Tibial artery (tissue), 4 donors: ENCODE measurements at regions not wholly inside any gene's neighbourhood (a gene's known extent, or its start where the extent isn't known, plus 50 kb on each side); places are given as distances from the start of the nearest gene placed in this dataset.

Experiments
- DNase-seq, 2 donors: peaks; one replicate each; pipeline ENCODE4 v3.0.0-alpha.2; 2019
- H3K27ac ChIP-seq, 2 donors: fragments of 200-600 bp; sonication (generic) in 1 of 2; 1 replicate in 1 of 2; 2 replicates in 1 of 2; pipeline ENCODE4 v1.5.1; 2018 to 2019; ENCODE audit warnings: mild to moderate bottlenecking in 1 of 2
- H3K27me3 ChIP-seq, 2 donors: fragments of 200-600 bp; sonication (generic) in 1 of 2; one replicate each; pipeline versions ENCODE4 v1.5.1 to v1.6.0; 2016 to 2019
- H3K36me3 ChIP-seq, 3 donors: fragments of 200-600 bp; sonication (generic) in 2 of 3; one replicate each; pipeline ENCODE4 v1.5.1; 2016 to 2019; ENCODE audit warnings: mild to moderate bottlenecking in 2 of 3
- H3K4me1 ChIP-seq, 4 donors: fragments of 200-600 bp; sonication (generic) in 2 of 4; 1 replicate in 3 of 4; 2 replicates in 1 of 4; pipeline ENCODE4 v1.5.1; 2016 to 2019
- H3K4me3 ChIP-seq, 2 donors: fragments of 200-600 bp; sonication (generic) in 1 of 2; 1 replicate in 1 of 2; 2 replicates in 1 of 2; pipeline ENCODE4 v1.5.1; 2018 to 2019; ENCODE audit warnings: mild to moderate bottlenecking in 2 of 2
- H3K9me3 ChIP-seq, 3 donors: fragments of 200-600 bp; sonication (generic) in 1 of 3; one replicate each; pipeline ENCODE4 v1.5.1; 2016 to 2019
- intact Hi-C: fragments of 100-400 bp; cut with DNase I; formaldehyde crosslinking; loops from one replicate; pipeline ENCODE4 v1.15.0; 2023; ENCODE audit warnings: low total_unique reads
- TF ChIP-seq, protein P1 (sequence below), 2 experiments: fragments of 200-600 bp in 1 of 2; fragments of 450-650 bp in 1 of 2; IDR thresholded peaks; one replicate each; pipeline ENCODE4 v1.5.1; 2017 to 2019; ENCODE audit warnings: antibody characterized with exemption in 2 of 2, mild to moderate bottlenecking in 1 of 2, moderate library complexity in 1 of 2

DNA sequence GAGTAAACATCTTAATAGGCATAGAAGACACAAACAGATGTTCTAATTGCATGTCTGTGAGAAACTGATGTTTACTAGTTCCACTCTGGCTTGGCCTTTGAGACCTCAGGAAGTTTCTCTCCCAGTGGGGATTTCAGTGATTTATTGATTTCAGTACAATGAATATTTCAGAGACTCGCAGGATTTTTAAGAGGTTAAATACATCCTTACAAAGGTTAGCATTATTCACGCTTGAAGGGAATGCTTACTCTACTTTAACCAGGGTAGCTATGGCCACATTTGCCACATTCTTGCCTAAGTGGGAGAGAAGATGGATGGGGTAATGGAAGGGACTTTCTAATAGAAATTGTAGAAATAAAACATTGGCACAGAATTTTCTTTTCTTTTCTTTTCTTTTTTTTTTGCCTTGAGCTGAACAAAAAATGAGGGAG, 480.1 kb downstream of the SPRY1 start:
- Histone ChIP-seq H3K4me3 (no peak overlapping the region), H3K27ac (no peak overlapping the region), H3K27me3 (no peaks in the 10 kb centered on the region), H3K9me3 (no peaks in the 10 kb centered on the region), H3K36me3 (no peaks in the 10 kb centered on the region), H3K4me1 (peaks cover 0 to 16% (median 0%) of the 10 kb centered on the region in 4 donors)
- DNase-seq, result no peak
- TF ChIP-seq, protein P1, sequence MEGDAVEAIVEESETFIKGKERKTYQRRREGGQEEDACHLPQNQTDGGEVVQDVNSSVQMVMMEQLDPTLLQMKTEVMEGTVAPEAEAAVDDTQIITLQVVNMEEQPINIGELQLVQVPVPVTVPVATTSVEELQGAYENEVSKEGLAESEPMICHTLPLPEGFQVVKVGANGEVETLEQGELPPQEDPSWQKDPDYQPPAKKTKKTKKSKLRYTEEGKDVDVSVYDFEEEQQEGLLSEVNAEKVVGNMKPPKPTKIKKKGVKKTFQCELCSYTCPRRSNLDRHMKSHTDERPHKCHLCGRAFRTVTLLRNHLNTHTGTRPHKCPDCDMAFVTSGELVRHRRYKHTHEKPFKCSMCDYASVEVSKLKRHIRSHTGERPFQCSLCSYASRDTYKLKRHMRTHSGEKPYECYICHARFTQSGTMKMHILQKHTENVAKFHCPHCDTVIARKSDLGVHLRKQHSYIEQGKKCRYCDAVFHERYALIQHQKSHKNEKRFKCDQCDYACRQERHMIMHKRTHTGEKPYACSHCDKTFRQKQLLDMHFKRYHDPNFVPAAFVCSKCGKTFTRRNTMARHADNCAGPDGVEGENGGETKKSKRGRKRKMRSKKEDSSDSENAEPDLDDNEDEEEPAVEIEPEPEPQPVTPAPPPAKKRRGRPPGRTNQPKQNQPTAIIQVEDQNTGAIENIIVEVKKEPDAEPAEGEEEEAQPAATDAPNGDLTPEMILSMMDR (IDR thresholded peaks at IDR 0.05), result no peak
- intact Hi-C loops, result no loop called here

DNA sequence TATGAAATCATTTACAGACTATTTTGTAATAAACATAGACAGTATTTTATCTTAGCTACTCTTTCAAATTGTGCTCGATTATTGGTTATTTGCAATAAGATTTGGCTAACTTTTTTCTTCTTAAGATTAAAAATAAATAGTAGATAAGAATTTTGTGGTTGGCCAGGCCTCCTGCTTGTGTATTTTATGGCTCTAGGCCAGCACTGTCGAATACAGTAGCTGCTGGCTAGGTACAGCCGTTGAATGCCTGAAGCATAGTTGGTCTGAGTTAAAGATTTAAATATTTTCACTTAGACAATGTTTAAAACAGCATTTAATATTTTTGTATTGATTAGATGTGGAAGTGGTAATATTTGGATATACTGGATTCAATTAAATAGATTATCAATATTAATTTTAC, 481.0 kb downstream of the SPRY1 start:
- H3K27ac ChIP-seq, result no peak overlapping the region
- H3K4me1 ChIP-seq, result peaks cover 0 to 15% (median 0%) of the 10 kb centered on the region in 4 donors
- no peak for DNase-seq
- intact Hi-C loops, result no loop called here
- H3K27me3 ChIP-seq, result no peaks in the 10 kb centered on the region
- no peaks in the 10 kb centered on the region for H3K9me3 ChIP-seq
- H3K36me3 ChIP-seq, result no peaks in the 10 kb centered on the region
- TF ChIP-seq, protein P1 (IDR thresholded peaks at IDR 0.05), result no peak
- no peak overlapping the region for H3K4me3 ChIP-seq

DNA sequence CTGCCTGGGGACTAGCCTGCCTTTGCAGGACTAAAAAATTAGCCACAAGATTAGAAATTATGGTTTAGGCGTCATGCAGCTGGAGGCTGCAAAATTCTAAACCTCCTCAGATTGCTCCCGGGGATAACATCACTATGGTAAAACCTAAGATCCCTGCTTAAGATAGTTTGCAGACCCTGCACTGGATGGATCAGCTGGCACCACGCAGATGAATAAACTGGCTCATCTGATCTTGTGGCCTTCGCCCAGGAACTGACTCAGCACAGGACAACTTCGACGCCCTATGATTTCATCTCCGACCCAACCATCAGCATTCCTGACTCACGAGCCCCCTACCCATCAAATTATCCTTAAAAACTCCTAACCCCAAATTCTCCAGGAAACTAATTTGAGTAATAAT, 482.4 kb downstream of the SPRY1 start:
- intact Hi-C loops, result no loop called here
- no peak for DNase-seq
- no peak overlapping the region for H3K4me3 ChIP-seq
- no peaks in the 10 kb centered on the region for H3K36me3 ChIP-seq
- H3K27ac ChIP-seq, result no peak overlapping the region
- TF ChIP-seq, protein P1 (IDR thresholded peaks at IDR 0.05), result no peak
- peaks cover 0 to 15% (median 0%) of the 10 kb centered on the region in 4 donors for H3K4me1 ChIP-seq
- H3K9me3 ChIP-seq, result no peaks in the 10 kb centered on the region
- no peaks in the 10 kb centered on the region for H3K27me3 ChIP-seq

DNA sequence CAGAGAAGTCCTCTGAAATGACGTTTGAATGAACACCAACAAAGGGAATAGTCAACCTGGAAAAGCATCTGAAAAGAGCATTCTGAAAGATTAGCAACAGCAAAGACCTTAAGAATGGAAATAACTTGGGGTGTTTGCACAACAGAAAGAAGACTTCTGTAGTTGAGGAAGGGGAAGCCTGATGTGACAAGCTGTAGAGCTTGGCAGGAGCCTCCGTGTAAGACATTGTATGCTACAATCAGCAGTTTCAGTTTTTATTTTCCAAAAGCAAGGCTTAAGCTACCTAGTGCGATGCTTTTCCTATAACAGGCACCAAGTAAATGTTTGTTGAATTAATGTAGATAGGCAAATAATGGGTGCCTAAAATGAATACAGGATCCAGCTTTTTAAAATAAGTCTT, 484.0 kb downstream of the SPRY1 start:
- Histone ChIP-seq H3K27me3 (no peaks in the 10 kb centered on the region), H3K4me1 (peaks cover 0 to 15% (median 0%) of the 10 kb centered on the region in 4 donors), H3K36me3 (no peaks in the 10 kb centered on the region), H3K4me3 (no peak overlapping the region), H3K9me3 (no peaks in the 10 kb centered on the region), H3K27ac (no peak overlapping the region)
- TF ChIP-seq, protein P1 (IDR thresholded peaks at IDR 0.05), result no peak
- DNase-seq, result no peak
- intact Hi-C loops, result no loop called here

DNA sequence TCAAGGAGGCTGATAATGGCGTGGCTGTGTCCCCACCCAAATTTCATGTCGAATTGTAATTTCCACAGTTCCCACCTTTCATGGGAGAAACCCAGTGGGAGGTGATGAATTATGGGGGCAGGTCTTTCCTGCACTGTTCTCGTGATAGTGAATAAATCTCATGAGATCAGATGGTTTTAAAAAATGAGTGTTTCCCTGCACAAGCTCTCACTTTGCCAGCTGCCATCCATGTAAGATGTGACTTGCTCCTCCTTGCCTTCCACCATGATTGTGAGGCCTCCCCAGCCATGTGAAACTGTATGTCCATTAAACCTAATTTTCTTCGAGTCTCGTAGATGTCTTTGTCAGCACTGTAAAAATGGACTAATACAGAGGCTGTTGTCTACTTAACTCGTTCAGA, 488.3 kb downstream of the SPRY1 start:
- Histone ChIP-seq H3K4me1 (no peaks in the 10 kb centered on the region), H3K36me3 (no peaks in the 10 kb centered on the region), H3K9me3 (no peaks in the 10 kb centered on the region), H3K27ac (no peak overlapping the region), H3K27me3 (no peaks in the 10 kb centered on the region), H3K4me3 (no peak overlapping the region)
- TF ChIP-seq, protein P1 (IDR thresholded peaks at IDR 0.05), result no peak
- intact Hi-C loops, result no loop called here
- no peak for DNase-seq

DNA sequence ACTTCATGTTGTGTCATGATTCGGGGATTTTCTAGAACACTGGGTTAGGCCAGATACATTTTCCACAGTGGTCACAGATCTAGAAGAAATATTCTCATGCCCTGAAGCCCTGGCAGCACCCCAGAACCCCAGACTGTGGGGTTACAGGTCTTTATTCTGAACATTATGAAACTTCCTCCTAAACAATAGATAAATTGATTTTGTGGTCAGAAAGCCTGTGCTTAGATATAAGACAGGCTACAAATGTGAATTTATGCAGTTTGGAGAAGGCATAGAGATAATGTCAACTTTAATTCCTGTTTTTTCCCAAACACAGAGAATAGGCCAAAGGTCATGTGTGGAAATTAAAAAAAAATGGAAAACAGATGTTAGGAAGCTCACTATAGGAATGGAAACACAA, 492.9 kb downstream of the SPRY1 start:
- Histone ChIP-seq H3K36me3 (no peaks in the 10 kb centered on the region), H3K27me3 (no peaks in the 10 kb centered on the region), H3K9me3 (no peaks in the 10 kb centered on the region), H3K4me1 (peaks cover 0 to 8% (median 0%) of the 10 kb centered on the region in 4 donors), H3K27ac (no peak overlapping the region), H3K4me3 (no peak overlapping the region)
- DNase-seq, result no peak
- TF ChIP-seq, protein P1 (IDR thresholded peaks at IDR 0.05), result no peak
- intact Hi-C loops, result no loop called here
